NCI-H146 (cell line): ENCODE measurements at regions not wholly inside any gene's neighbourhood (a gene's known extent, or its start where the extent isn't known, plus 50 kb on each side); places are given as distances from the start of the nearest gene placed in this dataset.
"Not testable (repeated sequence)": the region's sequence is repeated elsewhere in the genome, so short reads cannot be mapped to it uniquely, and the experiment has no call there.

Experiments used
- DNase-seq: peaks from one replicate; lab custom pipeline; 2025; lab: John Stamatoyannopoulos, UW

DNA sequence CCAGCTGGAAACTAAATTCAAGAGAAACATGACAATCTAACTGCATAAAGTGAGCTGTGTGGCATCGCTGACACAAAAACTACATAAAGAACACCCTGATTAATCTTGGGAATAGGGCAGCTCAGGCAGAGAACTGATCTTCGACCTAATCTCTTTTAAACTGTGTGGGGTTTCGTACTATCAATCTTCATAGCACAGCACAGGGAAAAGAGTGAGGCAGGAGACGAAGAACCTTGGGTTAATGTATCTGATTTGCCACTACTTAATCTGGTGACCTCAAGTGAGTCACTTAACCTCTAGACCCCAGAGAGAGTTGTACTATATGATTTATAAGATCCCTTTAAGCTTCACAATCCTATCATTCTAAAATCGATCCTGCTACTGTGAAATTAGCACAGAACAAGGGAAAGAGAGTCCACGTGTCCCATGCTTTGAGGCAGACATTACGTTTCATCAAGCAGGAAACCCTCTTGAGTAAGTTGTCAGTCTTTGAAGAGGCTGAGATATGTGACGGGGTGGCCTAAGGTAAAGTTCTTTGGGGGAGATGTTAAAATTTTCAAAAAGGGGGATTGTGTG, 519.7 kb downstream of the SOCS6 start:
- DNase-seq, result no peak

GRCh38 chr18:70781860-70782453, 493.1 kb downstream of the SOCS6 start:
- peak; percentile 76 for DNase-seq

- not testable (repeated sequence) for DNase-seq
These were observed 477.4 kb downstream of the SOCS6 start for GRCh38 chr18:70766254-70766653.

DNA sequence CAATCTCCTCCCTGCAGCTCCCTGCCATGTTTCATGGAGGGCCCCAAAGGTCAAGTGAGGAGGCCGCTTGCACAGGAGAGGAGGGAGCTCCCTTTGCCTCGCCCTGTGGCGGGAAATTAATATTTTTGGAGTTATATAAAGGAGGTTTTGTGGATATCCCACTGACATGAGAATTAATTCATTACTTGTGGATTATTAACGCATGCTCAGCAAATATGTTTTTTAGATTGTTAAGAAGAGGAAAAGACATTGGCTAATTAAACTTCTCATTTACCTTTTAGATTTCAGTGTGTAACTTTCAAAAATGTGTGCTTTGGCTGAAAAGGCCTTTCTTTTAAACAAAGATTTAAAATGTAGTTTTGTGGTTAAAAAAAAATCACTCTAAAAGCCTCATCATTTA, 474.0 kb downstream of the SOCS6 start:
- DNase-seq, result no peak

DNA sequence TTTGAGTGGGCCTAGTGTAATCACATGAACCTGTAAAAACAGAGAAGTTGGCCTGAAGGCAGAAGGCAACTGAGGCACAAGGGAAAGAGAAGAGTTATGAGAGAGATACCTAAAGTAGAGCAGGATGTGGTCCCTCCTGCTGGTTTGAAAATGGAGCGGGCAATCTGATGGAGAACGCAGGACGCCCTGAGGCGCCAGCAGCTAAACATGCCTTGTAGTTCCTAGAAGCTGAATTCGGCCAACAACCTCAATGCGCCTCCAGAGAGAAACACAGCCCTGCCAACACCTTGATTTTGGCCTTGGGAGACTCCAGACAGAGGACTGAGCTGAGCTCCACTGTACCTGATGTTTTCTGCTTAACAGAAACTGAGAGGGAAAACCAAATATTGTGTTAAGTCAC, 469.9 kb downstream of the SOCS6 start:
- no peak for DNase-seq

- no peak for DNase-seq
These were observed 465.6 kb downstream of the SOCS6 start for GRCh38 chr18:70754486-70754885.

GRCh38 chr18:70732916-70733315, 444.1 kb downstream of the SOCS6 start:
- DNase-seq, result no peak

- peak; percentile 95 for DNase-seq
These were observed 443.3 kb downstream of the SOCS6 start for GRCh38 chr18:70732188-70732587.

- DNase-seq, result no peak
These were observed 431.8 kb downstream of the SOCS6 start for GRCh38 chr18:70720607-70721006.

DNA sequence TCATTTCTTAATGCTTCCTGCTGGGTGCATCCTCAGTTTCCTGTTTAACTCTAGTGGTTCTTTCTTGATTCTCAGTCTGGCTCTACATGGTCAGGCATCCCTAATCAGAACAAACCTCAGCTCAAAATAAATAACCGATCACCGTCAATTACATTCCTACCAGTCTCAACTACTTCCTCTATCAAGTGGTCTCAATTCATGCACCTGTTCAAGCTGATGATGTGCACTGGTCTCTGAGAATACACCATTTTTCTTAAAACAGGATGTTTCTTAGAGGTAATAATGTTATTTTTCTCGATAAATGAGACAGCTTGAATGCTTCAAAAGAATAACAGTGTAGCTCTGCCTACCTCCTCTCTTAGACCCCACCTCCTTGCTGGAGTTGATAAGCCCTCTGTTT, 420.9 kb downstream of the SOCS6 start:
- no peak for DNase-seq

GRCh38 chr18:70709144-70709543, 420.3 kb downstream of the SOCS6 start:
- DNase-seq, result no peak

GRCh38 chr18:70705831-70706416, 417.1 kb downstream of the SOCS6 start:
- DNase-seq, result peak; percentile 14

- DNase-seq, result no peak
These were observed 411.7 kb downstream of the SOCS6 start for GRCh38 chr18:70700496-70700895.

DNA sequence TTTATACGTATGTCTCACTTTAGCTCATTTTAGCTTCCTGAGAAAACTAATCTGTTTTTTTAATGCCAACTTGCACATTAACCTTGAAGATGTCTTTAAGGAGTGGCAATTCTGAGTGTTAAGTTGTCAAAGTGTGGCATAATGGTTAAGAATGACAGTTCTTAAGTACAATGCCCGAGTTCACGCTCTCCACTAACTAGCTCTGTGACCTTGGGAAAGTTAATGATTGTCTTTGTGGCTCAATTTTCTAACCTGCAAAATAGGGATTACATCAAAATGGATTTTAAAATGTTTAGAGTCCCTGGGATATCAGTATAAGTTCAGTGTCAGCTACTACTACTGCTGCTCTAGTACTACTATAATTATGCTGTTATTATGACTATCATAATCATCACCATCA, 409.7 kb downstream of the SOCS6 start:
- DNase-seq, result no peak

DNA sequence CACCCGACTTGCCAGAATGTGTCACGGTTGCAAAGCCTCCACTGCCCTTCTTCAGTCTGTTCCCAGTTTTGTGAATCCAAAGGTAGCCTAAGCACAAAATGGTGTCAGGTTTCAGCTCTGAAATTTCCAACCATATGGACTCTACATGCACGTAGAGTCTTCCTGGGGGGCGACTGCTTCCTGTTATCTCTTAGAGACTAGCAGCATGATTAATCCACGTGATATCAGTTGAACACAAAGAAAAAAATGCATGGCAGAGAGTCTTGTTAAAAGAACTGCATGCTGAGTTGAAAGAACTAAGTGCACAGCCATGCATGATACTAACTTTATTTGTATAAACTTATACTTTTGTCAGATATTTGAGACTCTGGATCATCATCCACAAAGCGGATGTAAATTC, 404.4 kb downstream of the SOCS6 start:
- peak; percentile 91 for DNase-seq

- not testable (repeated sequence) for DNase-seq
These were observed 400.9 kb downstream of the SOCS6 start for GRCh38 chr18:70689765-70690164.

DNA sequence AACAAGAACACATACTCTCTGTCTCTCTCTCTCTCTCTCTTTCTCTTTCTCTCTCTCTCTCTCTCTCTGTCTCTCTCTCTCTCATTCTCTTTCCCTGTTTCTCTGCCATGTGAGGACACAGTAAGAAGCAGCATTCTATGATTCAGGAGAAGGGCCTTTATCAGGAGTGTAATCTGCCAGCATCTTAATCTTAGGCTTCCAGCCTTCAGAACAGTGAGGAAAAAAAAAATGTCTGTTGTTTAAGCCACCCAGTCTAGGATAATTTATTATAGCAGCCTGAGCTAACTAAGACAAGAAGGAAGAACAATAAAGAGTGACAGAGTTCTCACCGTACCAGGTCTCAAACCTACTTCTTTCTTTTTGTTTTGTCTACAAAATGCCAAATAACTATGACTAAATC, 399.4 kb downstream of the SOCS6 start:
- no peak for DNase-seq

- no peak for DNase-seq
These were observed 396.0 kb downstream of the SOCS6 start for GRCh38 chr18:70684821-70685220.

- no peak for DNase-seq
These were observed 394.4 kb downstream of the SOCS6 start for GRCh38 chr18:70683263-70683662.

- DNase-seq, result no peak
These were observed 386.1 kb downstream of the SOCS6 start for GRCh38 chr18:70674896-70675295.

- no peak for DNase-seq
These were observed 385.0 kb downstream of the SOCS6 start for GRCh38 chr18:70673831-70674230.

DNA sequence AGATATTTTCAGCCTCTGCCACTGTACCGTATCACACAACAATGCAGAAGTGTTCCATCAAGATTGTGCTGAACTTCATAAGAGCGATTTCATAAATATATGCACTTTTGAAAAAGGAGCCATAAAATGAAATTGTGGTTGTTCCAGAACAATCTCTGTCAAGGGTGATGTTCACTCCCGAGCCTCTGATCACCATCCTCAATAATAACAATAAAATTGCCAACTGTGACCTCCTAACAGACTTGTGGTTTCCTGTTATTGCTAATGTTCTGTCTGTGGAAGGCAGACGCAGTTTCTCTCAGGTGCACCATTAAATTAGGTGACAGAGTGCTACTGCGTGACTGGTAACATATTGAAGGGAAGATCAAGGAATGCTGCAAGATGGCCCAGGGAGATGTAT, 383.7 kb downstream of the SOCS6 start:
- DNase-seq, result no peak

GRCh38 chr18:70671889-70672565, 383.2 kb downstream of the SOCS6 start:
- no peak for DNase-seq
